ELR (cell line): ENCODE measurements at regions not wholly inside any gene's neighbourhood (a gene's known extent, or its start where the extent isn't known, plus 50 kb on each side); places are given as distances from the start of the nearest gene placed in this dataset.

Source experiments
- DNase-seq: peaks from one replicate; pipeline ENCODE4 v3.0.0-alpha.2; 2015; ENCODE audit warnings: low read depth

DNA sequence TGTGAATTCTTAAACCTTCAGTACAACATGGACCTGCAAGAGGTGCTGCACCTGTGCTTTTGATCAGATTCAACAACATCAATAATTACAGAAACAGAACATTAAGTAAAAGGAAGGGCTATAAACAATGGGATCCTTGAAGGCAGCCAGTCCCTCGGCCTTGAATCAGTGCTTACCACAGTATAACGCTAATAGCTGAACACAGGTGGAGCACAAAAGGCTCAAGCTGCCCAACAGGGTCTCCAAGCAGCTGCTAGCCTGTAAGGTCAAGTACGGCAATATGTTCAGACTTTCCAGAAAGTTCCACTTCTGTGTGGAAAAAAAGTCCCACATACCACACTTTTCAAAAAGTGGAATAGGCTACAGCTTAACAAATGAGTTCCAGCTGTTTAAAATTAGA, 61.9 kb upstream of the ITGA1 start:
- DNase-seq = no peak

DNA sequence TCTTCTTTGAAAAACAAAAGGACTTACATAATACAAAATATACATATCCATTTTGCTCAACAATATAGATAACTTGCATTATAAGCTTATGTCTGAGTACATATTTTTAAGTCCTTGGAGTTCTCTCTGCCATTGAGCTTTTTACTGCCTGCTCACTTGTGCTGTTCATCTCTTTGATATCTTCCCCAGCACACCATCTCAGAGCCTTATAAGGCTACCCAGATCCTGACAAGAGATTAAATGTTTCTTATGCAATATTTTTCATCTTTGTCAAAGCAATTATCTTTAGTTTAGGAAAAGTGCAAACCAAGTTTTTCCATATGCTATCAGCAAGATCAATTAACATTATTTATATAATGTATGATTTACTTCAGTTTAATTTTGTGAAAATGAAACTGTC, 60.7 kb upstream of the ITGA1 start:
- DNase-seq = peak; percentile 23

DNA sequence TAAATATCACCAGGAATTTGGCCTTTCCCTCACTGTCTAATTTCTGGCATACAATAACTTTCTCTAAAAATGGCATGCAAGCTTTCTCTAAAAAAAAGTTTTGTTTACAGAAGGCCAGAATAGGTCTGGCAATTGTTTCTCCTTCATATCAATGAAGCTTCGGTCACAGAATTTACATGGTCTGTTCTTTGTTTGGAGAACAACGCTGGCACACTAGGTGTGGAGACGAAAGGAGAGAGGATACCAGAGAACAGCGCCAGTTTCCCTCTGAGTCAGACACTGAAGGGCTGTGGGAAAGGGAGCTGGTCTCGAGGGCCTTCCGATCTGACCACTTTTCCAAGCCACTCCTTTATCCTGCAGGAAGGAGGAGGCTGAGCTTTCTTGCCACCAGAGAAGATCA, 60.1 kb upstream of the ITGA1 start:
- DNase-seq = peak; percentile 94

DNA sequence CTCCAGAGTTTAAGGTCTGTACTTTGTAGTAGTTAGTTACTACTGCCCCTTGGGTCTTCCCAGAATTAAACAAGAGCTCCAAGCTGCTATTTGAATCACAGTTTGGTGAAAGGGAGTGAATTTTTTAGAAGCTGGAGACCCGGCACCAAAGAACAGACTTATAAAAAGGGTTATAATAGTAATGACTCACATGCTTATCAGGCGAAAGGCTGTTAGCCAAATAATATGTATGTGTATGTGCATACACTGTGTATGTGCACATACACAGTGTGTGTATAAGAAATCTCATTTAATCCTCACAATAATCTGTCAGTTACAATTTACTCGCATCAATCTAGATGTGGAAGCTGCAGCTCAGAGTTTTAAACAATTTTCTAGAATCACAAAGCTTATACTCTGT, 59.5 kb upstream of the ITGA1 start:
- DNase-seq = peak; percentile 23

DNA sequence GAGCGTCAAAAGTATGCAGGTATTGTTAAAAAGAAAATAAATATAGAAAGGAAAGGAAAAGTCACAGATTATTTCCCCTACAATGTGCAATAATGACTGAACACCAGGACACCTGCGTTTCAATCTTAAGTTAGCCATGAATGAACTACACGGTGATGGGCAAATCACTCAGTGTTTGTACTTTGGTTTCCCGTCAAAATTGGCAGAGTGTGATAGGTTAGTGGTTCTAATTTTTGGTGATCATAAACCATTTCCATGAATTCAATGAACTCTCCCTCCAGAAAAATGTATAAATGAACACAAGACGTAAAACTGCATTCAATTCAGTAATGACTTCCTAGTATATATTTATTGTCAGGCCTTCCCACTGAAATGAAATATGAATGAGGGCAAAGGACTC, 59.0 kb upstream of the ITGA1 start:
- DNase-seq = no peak

DNA sequence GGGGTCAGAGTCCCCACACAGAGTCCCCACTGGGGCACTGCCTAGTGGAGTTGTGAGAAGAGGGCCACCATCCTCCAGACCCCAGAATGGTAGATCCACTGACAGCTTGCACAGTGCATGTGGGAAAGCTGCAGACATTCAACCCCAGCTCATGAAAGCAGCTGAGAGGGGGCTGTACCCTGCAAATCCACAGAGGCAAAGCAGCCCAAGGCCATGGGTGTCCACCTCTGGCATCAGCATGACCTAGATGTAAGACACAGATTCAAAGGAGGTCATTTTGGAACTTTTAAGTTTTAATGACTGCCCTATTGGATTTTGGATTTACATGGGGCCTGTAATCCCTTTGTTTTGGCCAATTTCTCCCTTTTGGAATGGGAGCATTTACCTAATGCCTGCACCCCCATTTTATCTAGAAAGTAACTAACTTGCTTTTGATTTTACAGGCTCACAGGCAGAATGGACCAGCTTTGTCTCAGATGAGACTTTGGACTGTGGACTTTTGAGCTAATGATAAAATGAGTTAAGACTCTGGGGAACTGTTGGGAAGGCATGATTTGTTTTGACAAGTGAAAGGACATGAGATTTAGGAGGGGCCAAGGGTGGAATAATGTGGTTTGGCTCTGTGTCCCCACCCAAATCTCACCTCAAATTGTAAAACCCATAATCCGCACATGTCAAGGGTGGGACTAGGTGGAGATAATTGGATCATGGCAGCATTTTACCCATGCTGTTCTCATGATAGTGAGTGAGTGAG, 56.3 kb upstream of the ITGA1 start:
- DNase-seq = no peak

DNA sequence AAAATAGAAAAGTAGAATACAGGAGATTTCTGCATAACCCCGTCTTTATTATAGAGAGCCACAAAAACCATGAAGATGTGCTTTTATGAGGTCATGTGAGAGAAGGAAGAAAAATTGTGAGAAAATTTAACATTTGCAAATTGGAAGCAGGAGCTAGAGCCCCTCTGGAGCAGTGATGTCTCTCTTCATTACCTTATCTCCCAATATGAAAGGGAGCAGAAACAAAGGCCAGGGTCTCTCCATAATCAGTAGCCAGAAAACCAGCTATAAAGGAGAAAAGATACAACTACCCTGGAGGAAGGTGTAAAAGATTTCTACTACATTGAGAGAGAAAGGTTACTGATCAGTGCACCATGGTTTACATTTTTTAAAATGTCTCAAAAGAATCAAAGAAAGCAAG, 53.2 kb upstream of the ITGA1 start:
- DNase-seq = no peak

DNA sequence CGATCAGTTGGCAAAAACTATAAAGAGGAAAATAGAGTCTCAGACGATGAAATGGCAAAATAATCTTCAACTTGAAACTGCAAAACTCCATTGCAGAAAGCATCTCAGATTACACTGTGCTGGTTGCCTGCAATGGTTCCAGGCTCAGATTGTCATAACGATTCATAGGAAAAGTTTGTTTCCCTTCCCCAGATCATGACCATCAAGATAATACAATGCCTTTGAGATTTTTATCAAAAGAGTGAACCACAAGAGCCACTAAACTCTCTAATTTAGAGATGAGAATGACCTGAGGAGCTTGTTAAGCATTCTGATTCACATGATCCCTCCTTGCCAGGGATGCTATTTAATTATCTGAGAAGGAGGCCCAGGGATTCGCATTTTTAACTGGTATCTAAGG, 52.6 kb upstream of the ITGA1 start:
- no peak for DNase-seq
